ENCODE measurements at regions not wholly inside any gene's neighbourhood (a gene's known extent, or its start where the extent isn't known, plus 50 kb on each side); places are given as distances from the start of the nearest gene placed in this dataset.
A peak's percentile ranks its signal among the peaks of the same experiment; 100 is the strongest.

DNA sequence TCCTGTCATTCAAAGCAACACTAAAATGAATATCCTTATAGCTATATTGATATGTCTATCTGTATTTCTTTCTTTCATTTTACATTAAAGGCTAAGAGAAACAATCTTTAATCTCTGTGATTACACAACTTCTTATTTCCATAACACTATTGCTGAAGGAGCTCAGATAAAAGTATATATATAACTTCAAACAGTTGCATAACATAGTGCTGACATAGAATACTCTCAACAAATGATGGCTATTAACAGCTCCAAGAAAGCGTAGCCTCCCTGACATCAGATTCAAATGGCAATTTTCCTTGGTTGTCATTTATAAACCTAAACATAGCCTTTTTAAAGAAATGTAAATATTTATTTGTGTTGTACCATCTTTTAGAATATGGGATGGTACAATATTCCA lies 116.6 kb upstream of the PTPRG start:
- DNase-seq = no peak

DNA sequence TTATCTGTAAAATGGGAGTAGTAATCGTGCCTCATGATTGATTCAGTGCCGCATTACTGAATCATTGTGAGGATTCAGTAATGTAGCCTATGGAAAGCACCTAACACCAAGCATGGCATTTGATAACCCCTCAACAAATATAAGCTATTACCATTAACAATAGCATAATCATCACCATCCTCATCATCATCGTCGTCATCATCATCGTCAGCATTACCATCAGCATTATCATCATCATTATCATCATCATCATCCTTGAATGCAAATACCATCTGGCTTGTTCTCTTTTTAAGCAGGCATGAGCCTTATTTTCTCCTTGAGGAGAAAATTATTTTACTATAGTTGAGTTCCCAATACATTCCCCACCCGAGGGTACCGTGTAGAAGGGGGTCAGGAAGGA lies 115.4 kb upstream of the PTPRG start:
- DNase-seq = no peak

DNA sequence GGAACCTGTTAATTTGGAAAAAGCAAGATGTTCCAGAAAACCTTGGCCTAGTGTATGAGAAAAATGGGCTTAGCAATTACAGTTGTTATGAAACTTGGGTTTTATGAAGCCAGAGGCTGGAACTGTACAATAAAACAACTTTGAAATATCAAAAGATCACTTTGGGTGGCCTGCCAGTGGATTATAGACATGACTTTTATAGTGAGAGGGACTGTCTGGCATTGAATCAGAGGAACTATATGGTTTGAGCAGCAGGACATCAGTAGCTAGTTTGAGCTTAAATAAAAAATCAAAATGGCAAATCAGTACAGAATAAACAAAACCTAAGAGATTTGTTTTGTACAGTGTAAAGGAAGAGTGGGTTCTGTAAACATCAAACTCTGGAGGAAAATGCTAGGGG lies 115.0 kb upstream of the PTPRG start:
- DNase-seq = peak; percentile 33

DNA sequence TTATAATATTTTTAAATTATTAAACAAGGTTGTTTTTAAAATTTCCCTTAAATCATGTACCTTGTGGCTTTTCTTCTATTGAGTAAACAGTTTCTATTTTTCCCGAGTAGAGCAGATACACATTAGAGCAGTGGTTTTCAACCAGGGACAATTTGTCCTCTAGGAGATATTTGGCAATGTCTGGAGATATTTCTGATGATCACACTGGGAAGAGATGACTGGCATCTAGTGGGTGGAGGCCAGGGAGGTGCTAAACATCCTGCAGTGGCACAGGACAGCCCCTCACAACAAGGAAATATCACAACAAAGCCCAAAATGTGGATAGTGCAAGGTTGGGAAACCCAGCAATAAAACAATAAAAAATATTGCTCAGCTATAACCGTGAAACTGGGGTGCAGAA lies 113.0 kb upstream of the PTPRG start:
- no peak for DNase-seq

DNA sequence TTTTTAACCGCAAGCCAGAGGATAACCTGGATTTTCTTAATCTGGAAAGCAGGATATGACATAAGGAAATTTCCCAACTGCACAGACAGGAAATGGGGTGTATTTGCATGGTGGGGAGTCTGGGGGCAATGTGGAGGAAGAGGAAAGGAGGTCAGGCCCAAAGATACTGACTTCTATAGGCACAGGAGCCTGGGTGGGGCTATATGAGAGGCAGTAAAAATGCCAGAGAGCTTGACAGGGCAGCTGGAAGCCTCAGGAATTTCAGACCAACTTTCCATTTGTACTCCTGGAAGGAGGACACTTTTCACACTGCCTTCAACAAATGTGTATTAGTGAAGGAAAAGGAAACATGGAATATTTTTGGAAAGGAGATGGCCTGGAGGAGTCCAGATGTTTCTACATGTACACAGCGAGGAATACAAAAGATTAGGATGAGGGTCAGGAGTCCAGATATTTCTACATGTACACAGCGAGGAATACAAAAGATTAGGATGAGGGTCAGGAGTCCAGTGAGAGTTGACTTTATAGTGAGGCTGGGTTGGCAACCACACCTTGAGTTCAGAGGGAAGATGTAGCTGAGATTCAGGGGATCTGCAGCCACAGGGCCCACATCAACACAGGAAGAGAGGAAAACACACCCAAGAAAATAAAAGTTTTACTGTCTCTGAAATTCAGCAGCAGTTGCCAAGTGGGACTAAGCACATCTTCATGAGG lies 111.9 kb upstream of the PTPRG start:
- no peak for DNase-seq

DNA sequence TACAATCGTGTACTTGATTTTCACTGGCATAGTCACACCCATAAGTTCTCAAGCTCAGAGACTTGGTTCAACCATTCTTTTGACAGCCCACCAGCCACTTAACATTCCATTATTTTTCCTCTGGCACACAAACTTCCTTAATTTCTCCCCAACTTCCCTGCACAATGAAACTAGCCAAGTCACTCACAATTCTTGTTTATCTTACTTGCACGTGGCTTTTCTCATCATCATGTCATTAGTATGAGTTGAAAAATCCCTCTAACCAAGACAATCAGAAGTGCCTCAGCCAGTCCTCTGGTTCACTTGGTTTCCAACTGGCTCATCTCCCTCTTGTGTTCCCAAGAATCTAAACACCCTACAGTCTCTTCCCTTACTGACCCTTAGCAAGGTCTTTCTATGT lies 110.5 kb upstream of the PTPRG start:
- peak; percentile 18 for DNase-seq

DNA sequence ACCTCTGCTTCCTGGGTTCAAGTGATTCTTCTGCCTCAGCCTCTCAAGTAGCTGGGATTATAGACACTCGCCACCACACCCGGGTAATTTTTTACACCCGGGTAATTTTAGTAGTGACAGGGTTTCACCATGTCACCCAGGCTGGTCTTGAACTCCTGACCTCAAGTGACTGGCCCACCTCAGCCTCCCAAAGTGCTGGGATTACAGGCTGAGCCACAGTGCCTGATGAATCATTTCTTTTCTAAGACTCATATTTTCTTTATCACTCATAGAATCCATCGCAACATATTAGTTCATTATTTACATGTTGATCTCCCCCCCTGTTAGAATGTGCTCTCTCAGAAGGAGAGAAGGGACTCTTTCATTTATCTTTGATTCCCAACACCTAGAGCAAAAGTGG lies 109.5 kb upstream of the PTPRG start:
- no peak for DNase-seq

DNA sequence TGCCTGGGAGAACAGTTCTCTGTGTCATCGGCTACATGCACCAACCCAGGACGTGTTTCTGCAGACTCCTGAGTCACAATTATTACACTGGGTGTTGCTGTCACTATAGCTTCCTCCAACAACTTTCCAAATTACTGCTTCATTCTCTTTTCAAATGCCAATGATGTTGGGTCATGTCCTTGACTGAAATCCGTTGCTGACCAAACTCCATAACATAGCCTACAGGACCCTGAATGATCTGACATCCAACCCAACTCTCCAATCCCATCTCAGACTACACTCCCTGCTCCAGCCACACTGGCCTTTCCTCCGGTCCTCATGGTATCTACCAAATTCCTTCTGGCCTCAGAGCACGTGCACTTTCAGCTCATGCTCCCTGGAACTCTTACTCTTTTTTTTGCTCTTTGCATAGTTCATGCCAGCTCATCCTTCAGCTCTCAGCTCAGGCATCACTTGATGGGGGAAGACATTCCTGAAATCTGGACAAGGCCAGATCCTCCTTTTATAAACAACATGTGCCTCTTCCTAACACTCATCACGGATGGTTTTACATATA lies 108.8 kb upstream of the PTPRG start:
- DNase-seq = no peak

DNA sequence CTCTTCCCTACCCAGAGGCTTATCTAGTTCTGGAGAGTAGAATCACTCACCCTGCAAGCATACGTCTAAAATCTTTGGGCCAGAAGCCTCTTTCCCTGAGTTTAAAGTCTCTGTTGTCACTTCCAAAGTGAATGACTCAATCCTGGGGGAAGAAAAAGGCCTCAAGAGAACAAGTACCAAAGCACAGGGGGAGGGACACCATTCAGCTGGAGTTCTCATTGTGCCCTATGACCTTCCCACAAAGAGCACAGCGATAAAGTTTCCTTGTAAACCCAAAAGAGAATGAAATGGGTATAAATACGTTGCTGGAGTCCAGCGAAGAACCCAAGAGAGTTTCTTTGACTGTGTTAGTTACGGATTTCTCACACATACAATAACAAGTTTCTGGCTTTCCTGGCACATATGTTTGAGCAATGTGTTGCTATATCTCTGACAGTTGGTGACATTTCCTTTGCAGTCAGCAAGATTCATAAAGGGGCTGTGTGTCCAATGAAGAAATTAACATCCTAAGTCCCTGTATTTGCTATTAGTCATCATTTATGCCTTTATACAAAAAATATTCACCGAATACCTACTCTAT lies 107.3 kb upstream of the PTPRG start:
- no peak for DNase-seq

DNA sequence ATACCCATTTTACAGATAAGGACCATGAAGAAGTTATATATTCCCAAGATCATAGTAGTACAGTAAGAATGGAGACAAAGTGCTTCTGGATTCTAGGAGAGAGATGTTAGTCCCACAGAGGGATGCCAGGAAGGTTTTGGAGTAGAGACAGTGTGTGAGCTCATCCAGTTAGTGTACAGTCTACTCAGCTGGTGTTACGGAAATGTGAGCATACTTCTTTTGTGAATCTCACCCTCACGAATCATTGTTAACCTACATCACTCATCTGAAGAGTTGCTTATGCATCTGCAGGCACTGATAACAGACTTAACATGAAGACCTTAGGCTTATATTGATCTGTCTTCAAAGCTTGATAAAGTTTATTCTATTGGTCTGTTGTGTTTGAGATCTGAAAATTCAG lies 106.6 kb upstream of the PTPRG start:
- no peak for DNase-seq

DNA sequence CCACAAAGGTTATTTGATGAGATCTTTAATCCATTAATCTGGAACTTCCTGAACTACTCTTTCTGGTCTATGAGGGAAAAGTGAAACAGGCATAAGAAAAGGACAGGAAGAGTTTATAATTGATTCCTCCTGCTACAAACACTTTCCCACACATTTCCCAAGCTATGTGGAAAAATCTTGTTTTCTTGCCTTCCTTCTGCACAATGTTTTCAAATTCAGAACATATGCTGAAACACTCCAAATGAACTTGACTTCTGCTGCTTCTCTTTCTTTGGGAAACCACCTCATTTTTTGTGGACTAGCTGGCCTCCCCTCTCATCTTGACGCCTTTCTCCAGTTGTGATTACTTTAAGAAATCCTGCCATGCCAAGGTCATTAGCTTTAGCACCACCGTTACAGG lies 100.7 kb upstream of the PTPRG start:
- DNase-seq = peak; percentile 12

DNA sequence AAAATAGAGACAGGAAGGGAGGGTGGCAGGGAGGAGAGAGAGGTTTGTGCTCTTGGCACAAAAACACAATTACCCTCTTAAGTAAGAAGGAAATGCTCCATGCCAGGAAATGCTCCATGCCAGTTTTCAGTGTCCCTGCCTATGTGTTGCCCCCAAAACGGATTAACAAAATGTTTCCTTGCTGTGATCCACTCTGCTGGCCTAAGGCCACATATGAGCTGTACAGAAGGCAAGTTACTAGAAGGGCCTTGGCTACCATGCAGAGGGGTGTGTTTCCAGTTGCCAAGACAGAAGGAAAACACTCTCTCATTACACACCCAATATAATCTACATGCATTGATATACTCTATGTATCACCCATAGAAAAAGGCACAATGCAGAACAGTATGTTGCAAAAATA lies 98.2 kb upstream of the PTPRG start:
- peak; percentile 43 for DNase-seq

DNA sequence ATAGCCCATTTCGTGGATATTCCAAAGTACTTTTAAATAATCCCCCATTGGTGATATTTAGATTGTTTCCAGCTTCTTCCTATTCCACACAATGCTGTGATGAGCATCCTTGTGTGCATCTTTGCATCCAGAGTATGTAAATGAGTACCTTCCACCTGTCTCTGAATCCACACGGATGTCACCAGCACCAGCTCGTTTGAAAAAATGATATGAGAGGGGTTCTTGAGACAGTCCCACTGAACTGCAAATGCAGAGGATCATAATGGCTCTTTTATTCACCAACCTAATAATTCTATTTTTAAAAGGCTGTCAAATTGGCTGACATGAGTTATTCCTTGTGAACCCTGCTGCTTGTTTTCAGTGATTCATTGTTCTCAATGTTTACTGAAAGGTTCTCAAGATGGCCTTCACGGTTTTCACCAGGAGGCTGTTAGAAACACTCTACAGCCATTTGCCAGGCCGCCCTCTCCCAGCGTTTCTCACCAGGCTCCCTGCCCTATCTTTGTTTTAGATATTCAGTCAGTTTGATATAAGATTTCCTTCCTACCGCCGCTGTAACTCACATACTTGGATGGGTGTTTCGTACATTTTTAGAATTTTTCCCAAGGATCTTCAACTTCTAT lies 96.7 kb upstream of the PTPRG start:
- no peak for DNase-seq

DNA sequence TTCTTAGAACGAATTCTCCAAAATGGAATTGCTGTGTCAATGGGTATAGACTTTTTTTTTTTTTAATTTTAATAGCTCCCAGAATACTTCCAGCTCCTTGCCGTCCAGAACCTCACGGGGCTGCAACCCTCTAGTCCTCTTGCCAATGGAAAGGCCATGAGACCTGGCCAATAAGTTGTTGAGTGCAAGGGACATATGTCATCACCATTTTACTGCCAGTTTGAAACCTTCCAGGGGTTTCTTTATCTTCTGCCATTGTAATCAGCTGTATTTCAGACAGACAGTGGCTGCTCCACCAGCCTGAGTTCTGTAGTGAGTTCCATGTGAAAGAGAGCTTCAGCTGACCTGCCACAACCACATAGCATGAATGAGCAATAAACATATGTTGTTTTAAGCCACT lies 95.0 kb upstream of the PTPRG start:
- no peak for DNase-seq

DNA sequence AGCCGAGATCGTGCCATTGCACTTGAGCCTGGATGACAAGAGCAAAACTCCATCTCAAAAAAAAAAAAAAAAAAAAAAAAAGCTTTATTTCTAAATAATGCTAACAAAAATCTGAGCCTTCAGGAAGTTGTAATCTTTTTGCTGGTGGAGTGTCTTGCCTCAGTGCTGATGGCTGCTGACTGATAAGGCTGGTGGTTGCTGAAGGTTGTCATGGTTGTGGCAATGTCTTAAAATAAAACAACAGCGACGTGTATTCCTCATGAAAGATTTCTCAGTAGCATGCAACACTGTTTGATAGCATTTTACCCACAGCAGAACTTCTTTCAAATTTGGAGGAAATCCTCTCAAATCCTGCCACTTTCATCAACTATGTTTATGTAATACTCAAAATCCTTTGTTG lies 77.4 kb upstream of the PTPRG start:
- no peak for DNase-seq

DNA sequence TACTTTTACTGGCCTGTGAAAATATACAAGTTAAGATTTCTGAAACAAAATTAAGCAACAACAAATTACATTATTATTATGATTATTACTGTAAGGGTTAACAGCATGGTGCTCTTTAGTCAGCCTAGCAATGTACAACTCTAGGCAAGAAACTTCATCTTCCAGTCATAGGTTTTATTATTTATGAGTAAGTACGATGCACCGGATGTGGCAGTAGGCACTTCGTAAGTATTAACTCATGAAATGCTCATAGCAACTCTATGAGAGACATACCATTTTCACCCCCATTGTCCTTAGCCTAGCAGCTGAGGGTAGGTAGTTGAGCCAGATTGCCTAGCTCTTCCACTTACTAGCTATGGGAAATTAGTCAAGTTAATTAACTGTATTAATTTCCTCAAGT lies 68.0 kb upstream of the PTPRG start:
- DNase-seq = no peak

DNA sequence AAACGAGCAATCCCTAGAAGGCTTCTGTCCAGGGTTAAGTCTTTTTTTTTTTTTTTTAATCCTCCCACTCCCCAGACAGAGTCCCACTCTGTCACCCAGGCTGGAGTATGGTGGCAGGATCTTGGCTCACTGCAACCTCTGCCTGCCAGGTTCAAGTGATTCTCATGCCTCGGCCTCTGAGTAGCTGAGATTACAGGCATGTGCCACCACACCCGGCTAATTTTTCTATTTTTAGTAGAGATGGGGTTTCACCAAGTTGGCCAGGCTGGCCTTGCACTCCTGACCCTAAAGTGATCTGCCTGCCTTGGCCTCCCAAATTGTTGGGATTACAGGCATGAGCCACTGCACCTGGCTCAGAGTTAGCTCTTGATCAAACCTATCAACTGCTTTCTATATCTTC lies 67.1 kb upstream of the PTPRG start:
- peak; percentile 6 for DNase-seq

DNA sequence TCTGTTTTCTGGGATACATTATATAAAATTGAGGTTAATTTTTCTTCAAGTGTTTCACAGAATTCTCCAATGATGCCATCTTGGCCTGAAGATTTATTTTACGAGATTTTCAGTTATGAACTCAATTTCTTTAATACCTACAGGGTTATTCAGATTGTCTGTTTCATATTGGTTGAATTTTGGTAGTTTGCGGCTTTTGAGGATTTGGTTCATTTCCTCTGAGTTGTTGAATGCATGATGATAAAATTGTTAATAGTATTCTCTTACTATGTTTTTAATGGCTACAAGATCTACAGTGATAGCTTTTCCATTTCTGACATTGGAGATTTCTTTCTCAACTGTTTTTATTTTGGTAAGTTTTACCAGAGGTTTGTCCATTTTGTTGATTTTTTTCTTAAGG lies 63.9 kb upstream of the PTPRG start:
- no peak for DNase-seq

DNA sequence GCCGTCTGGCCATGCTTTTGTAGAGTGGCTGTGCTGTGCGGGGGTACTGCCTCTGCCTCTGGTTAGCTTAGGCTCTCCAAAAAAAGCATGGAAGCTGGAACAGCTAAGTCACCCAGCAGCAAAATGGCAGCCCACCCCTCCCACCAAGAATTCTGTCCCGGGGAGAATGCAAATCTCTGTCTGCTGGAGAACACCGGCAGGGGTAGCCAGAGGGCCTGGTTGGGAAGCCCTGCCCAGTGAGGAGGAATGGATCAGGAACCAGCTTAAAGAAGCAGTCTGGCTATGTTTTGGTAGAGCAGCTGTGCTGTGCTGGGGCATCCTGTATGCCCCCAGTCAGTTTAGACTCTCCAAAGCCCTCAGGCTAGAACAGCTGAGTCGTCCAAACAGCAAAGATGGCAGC lies 56.2 kb upstream of the PTPRG start:
- DNase-seq = no peak

DNA sequence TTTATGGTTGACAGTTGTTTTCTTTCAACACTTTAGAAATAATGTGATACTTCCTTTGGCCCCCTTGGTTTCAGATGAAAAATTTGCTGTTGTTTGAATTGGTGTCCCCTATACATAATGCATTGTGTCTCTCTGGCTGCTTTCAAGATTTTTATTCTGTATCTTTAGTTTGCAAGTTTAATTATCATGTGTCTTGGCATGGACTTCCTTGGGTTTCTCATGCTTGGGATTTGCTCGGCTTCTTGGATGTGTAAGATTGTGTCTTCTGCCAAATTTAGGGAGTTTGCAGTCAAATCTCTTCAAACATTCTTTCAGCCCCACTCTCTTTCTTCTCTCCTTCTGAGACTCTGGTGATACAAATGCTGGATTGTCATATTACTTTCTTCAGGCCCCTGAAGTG lies 53.4 kb upstream of the PTPRG start:
- no peak for DNase-seq
